ENCODE measurements at regions not wholly inside any gene's neighbourhood (a gene's known extent, or its start where the extent isn't known, plus 50 kb on each side); places are given as distances from the start of the nearest gene placed in this dataset.

- Histone ChIP-seq H3K9me3 (ENCODE audit: insufficient read depth, low read length) (no peaks in the 10 kb centered on the region), H3K27me3 (ENCODE audit: insufficient read depth, insufficient read length) (no peaks in the 10 kb centered on the region), H3K4me1 (ENCODE audit: insufficient read depth, insufficient read length) (no peaks in the 10 kb centered on the region), H3K36me3 (ENCODE audit: insufficient read depth, insufficient read length, low read length) (no peaks in the 10 kb centered on the region), H3K4me3 (ENCODE audit: insufficient read length, low read depth) (no peak overlapping the region), H3K9ac (ENCODE audit: insufficient read length, low read depth) (no peak overlapping the region)
- no peak for DNase-seq (ENCODE audit: low read depth, low spot score)
- no peak for TF ChIP-seq ZNF274 (IDR thresholded peaks at IDR 0.05; ENCODE audit: low read depth, low read length)
- TF ChIP-seq SUZ12 (IDR thresholded peaks at IDR 0.05; ENCODE audit: extremely low read depth, insufficient read depth, insufficient read length) = no peak
- TF ChIP-seq YY1 (IDR thresholded peaks at IDR 0.05; ENCODE audit: insufficient read depth, insufficient read length) = no peak
These were observed 1160.1 kb downstream of the GATA3 start for GRCh38 chr10:9214618-9215017.

GRCh38 chr10:9215121-9215520 is 1160.6 kb downstream of the GATA3 start:
- Histone ChIP-seq H3K27me3 (ENCODE audit: insufficient read depth, insufficient read length) (no peaks in the 10 kb centered on the region), H3K9ac (ENCODE audit: insufficient read length, low read depth) (no peak overlapping the region), H3K4me3 (ENCODE audit: insufficient read length, low read depth) (no peak overlapping the region), H3K36me3 (ENCODE audit: insufficient read depth, insufficient read length, low read length) (no peaks in the 10 kb centered on the region), H3K4me1 (ENCODE audit: insufficient read depth, insufficient read length) (no peaks in the 10 kb centered on the region), H3K9me3 (ENCODE audit: insufficient read depth, low read length) (no peaks in the 10 kb centered on the region)
- TF ChIP-seq SUZ12 (IDR thresholded peaks at IDR 0.05; ENCODE audit: extremely low read depth, insufficient read depth, insufficient read length) (no peak), ZNF274 (IDR thresholded peaks at IDR 0.05; ENCODE audit: low read depth, low read length) (no peak), YY1 (IDR thresholded peaks at IDR 0.05; ENCODE audit: insufficient read depth, insufficient read length) (no peak)
- no peak for DNase-seq (ENCODE audit: low read depth, low spot score)

GRCh38 chr10:9219860-9220259 is 1165.4 kb downstream of the GATA3 start:
- Histone ChIP-seq H3K27me3 (ENCODE audit: insufficient read depth, insufficient read length) (no peaks in the 10 kb centered on the region), H3K4me3 (ENCODE audit: insufficient read length, low read depth) (no peak overlapping the region), H3K9ac (ENCODE audit: insufficient read length, low read depth) (no peak overlapping the region), H3K4me1 (ENCODE audit: insufficient read depth, insufficient read length) (no peaks in the 10 kb centered on the region), H3K36me3 (ENCODE audit: insufficient read depth, insufficient read length, low read length) (no peaks in the 10 kb centered on the region), H3K9me3 (ENCODE audit: insufficient read depth, low read length) (no peaks in the 10 kb centered on the region)
- no peak for DNase-seq (ENCODE audit: low read depth, low spot score)
- TF ChIP-seq YY1 (IDR thresholded peaks at IDR 0.05; ENCODE audit: insufficient read depth, insufficient read length) = no peak

GRCh38 chr10:9222917-9223316 is 1168.4 kb downstream of the GATA3 start:
- DNase-seq (ENCODE audit: low read depth, low spot score) = no peak

GRCh38 chr10:9227679-9228365 is 1173.3 kb downstream of the GATA3 start:
- H3K9ac ChIP-seq (ENCODE audit: insufficient read length, low read depth) = no peak overlapping the region
- no peak for TF ChIP-seq YY1 (IDR thresholded peaks at IDR 0.05; ENCODE audit: insufficient read depth, insufficient read length)
- no peak for TF ChIP-seq SUZ12 (IDR thresholded peaks at IDR 0.05; ENCODE audit: extremely low read depth, insufficient read depth, insufficient read length)
- TF ChIP-seq ZNF274 (IDR thresholded peaks at IDR 0.05; ENCODE audit: low read depth, low read length) = no peak
- H3K27me3 ChIP-seq (ENCODE audit: insufficient read depth, insufficient read length) = no peaks in the 10 kb centered on the region
- H3K9me3 ChIP-seq (ENCODE audit: insufficient read depth, low read length) = no peaks in the 10 kb centered on the region
- no peaks in the 10 kb centered on the region for H3K36me3 ChIP-seq (ENCODE audit: insufficient read depth, insufficient read length, low read length)
- DNase-seq (ENCODE audit: low read depth, low spot score) = no peak
- H3K4me3 ChIP-seq (ENCODE audit: insufficient read length, low read depth) = no peak overlapping the region
- no peaks in the 10 kb centered on the region for H3K4me1 ChIP-seq (ENCODE audit: insufficient read depth, insufficient read length)

More at GRCh38 chr10:9222917-9223316, 1168.4 kb downstream of the GATA3 start:
- H3K9ac ChIP-seq (ENCODE audit: insufficient read length, low read depth) = no peak overlapping the region
- no peaks in the 10 kb centered on the region for H3K27me3 ChIP-seq (ENCODE audit: insufficient read depth, insufficient read length)
- TF ChIP-seq YY1 (IDR thresholded peaks at IDR 0.05; ENCODE audit: insufficient read depth, insufficient read length) (no peak), SUZ12 (IDR thresholded peaks at IDR 0.05; ENCODE audit: extremely low read depth, insufficient read depth, insufficient read length) (no peak), ZNF274 (IDR thresholded peaks at IDR 0.05; ENCODE audit: low read depth, low read length) (no peak)
- H3K4me3 ChIP-seq (ENCODE audit: insufficient read length, low read depth) = no peak overlapping the region
- H3K4me1 ChIP-seq (ENCODE audit: insufficient read depth, insufficient read length) = no peaks in the 10 kb centered on the region
- H3K9me3 ChIP-seq (ENCODE audit: insufficient read depth, low read length) = no peaks in the 10 kb centered on the region
- H3K36me3 ChIP-seq (ENCODE audit: insufficient read depth, insufficient read length, low read length) = no peaks in the 10 kb centered on the region

- no peaks in the 10 kb centered on the region for H3K36me3 ChIP-seq (ENCODE audit: insufficient read depth, insufficient read length, low read length)
- no peaks in the 10 kb centered on the region for H3K4me1 ChIP-seq (ENCODE audit: insufficient read depth, insufficient read length)
- H3K9ac ChIP-seq (ENCODE audit: insufficient read length, low read depth) = no peak overlapping the region
- H3K4me3 ChIP-seq (ENCODE audit: insufficient read length, low read depth) = no peak overlapping the region
- H3K9me3 ChIP-seq (ENCODE audit: insufficient read depth, low read length) = no peaks in the 10 kb centered on the region
- no peak for DNase-seq (ENCODE audit: low read depth, low spot score)
- TF ChIP-seq SUZ12 (IDR thresholded peaks at IDR 0.05; ENCODE audit: extremely low read depth, insufficient read depth, insufficient read length) = no peak
- TF ChIP-seq ZNF274 (IDR thresholded peaks at IDR 0.05; ENCODE audit: low read depth, low read length) = no peak
- TF ChIP-seq YY1 (IDR thresholded peaks at IDR 0.05; ENCODE audit: insufficient read depth, insufficient read length) = no peak
- no peaks in the 10 kb centered on the region for H3K27me3 ChIP-seq (ENCODE audit: insufficient read depth, insufficient read length)
These were observed 1174.3 kb downstream of the GATA3 start for GRCh38 chr10:9228771-9229170.

GRCh38 chr10:9229702-9230244 is 1175.3 kb downstream of the GATA3 start:
- H3K9ac ChIP-seq (ENCODE audit: insufficient read length, low read depth) = no peak overlapping the region
- no peaks in the 10 kb centered on the region for H3K4me1 ChIP-seq (ENCODE audit: insufficient read depth, insufficient read length)
- DNase-seq (ENCODE audit: low read depth, low spot score) = no peak
- TF ChIP-seq YY1 (IDR thresholded peaks at IDR 0.05; ENCODE audit: insufficient read depth, insufficient read length) (no peak), ZNF274 (IDR thresholded peaks at IDR 0.05; ENCODE audit: low read depth, low read length) (no peak), SUZ12 (IDR thresholded peaks at IDR 0.05; ENCODE audit: extremely low read depth, insufficient read depth, insufficient read length) (no peak)
- H3K27me3 ChIP-seq (ENCODE audit: insufficient read depth, insufficient read length) = no peaks in the 10 kb centered on the region
- no peaks in the 10 kb centered on the region for H3K9me3 ChIP-seq (ENCODE audit: insufficient read depth, low read length)
- H3K4me3 ChIP-seq (ENCODE audit: insufficient read length, low read depth) = no peak overlapping the region
- no peaks in the 10 kb centered on the region for H3K36me3 ChIP-seq (ENCODE audit: insufficient read depth, insufficient read length, low read length)
